ENCODE measurements at regions not wholly inside any gene's neighbourhood (a gene's known extent, or its start where the extent isn't known, plus 50 kb on each side); places are given as distances from the start of the nearest gene placed in this dataset.

GRCh38 chr16:52367821-52368220, 179.1 kb downstream of the TOX3 start:
- WGBS (ENCODE audit: low lambda C conversion rate): 0% methylated on average over 2 of the region's 2 CpGs
- FAIRE-seq: no peak
- Histone ChIP-seq H3K4me3 (replicated peaks in 1 of 3; ENCODE audit: insufficient read depth in 1 of 3, low read depth in 2 of 3, low read length in 3 of 3) (no peak overlapping the region), H3K79me2 (ENCODE audit: insufficient read depth, low read length) (no peaks in the 10 kb centered on the region), H3K9me3 (ENCODE audit: low read length) (no peaks in the 10 kb centered on the region), H3K4me1 (ENCODE audit: insufficient read depth, low read length) (no peaks in the 10 kb centered on the region), H3K27ac (ENCODE audit: extremely low read length, insufficient read depth, low read length) (no peak overlapping the region), H3K4me2 (ENCODE audit: low read depth, low read length) (no peak overlapping the region), H3K9ac (ENCODE audit: insufficient read depth, low read depth, low read length) (no peak overlapping the region), H4K20me1 (ENCODE audit: insufficient read depth, low read length) (no peaks in the 10 kb centered on the region), H2AFZ (ENCODE audit: low read length) (no peak overlapping the region), H3K27me3 (ENCODE audit: control insufficient read depth in 1 of 2, insufficient read depth in 2 of 2, low read length in 2 of 2) (0 out of 5 replicates have a peak, but pooled peaks cover 0 to 3% of the 10 kb centered on the region in 2 experiments), H3K36me3 (replicated peaks in 1 of 2; ENCODE audit: control insufficient read depth in 1 of 2, insufficient read depth in 2 of 2, low read length in 2 of 2) (no peaks in the 10 kb centered on the region)
- ATAC-seq: no peak
- POLR2A ChIA-PET: no interaction called here
- TF ChIP-seq ZNF138 (CRISPR knock-in tag; IDR thresholded peaks at IDR 0.05; ENCODE audit: low read depth) (no peak), TERF1 (CRISPR knock-in tag; IDR thresholded peaks at IDR 0.05) (no peak), ZNF644 (CRISPR knock-in tag; IDR thresholded peaks at IDR 0.05; ENCODE audit: low read depth) (no peak), ZNF296 (CRISPR knock-in tag; conservative IDR thresholded peaks at IDR 0.05) (no peak), ZBTB20 (CRISPR knock-in tag; IDR thresholded peaks at IDR 0.05; ENCODE audit: borderline replicate concordance, low read depth) (no peak), ZFY (CRISPR knock-in tag; IDR thresholded peaks at IDR 0.05) (no peak), ETV5 (CRISPR knock-in tag; IDR thresholded peaks at IDR 0.05; ENCODE audit: borderline replicate concordance) (no peak), ERF (CRISPR knock-in tag; IDR thresholded peaks at IDR 0.05) (no peak), EED (CRISPR knock-in tag; IDR thresholded peaks at IDR 0.05) (no peak), ATF6 (CRISPR knock-in tag; conservative IDR thresholded peaks at IDR 0.05) (no peak), HIC2 (CRISPR knock-in tag; IDR thresholded peaks at IDR 0.05; ENCODE audit: low read depth) (no peak), EZH2 (conservative IDR thresholded peaks at IDR 0.05; ENCODE audit: low read depth, low read length) (no peak), NR2C2 (CRISPR knock-in tag; IDR thresholded peaks at IDR 0.05; ENCODE audit: borderline replicate concordance) (no peak), IKZF1 (IDR thresholded peaks at IDR 0.05) (no peak), CHCHD3 (CRISPR knock-in tag; IDR thresholded peaks at IDR 0.05) (no peak), ZNF670 (CRISPR knock-in tag; IDR thresholded peaks at IDR 0.05; ENCODE audit: borderline replicate concordance) (no peak)
- no peak for DNase-seq (ENCODE audit: low spot score)
- in situ Hi-C loops (cut with HindIII; ENCODE audit: extremely low pct_ligation_motif_present, low pct_unique_long_range_greater_than_20kb) (no loop called here), intact Hi-C loops (cut with micrococcal nuclease; ENCODE audit: unreplicated experiment) (no loop called here)
- CTCF ChIA-PET (ENCODE audit: low intra/inter-chr PET ratio, low total read pairs): no interaction called here
- no TSS peak for BruUV-seq (replicated peaks)
